IMR-90 (cell line): ENCODE measurements at regions not wholly inside any gene's neighbourhood (a gene's known extent, or its start where the extent isn't known, plus 50 kb on each side); places are given as distances from the start of the nearest gene placed in this dataset.

Experiments used
- ATAC-seq: fragments of 200-7000 bp; cut with Tn5 transposase; 2 replicates; pipeline ENCODE4 v1.9.1; 2020; ENCODE audit warnings: low read depth, mild to moderate bottlenecking, moderate library complexity
- BruUV-seq: library from RNA; stranded (reverse); fragments of 400-500 nt; replicated peaks from 2 replicates; lab custom pipeline; 2021; lab: Mats Ljungman, UMichigan
- CTCF ChIA-PET: fragments of 300-600 bp; formaldehyde crosslinking; extraction: SDS; loops from one replicate; lab custom pipeline; 2021; ENCODE audit warnings: antibody characterized with exemption; lab: Yijun Ruan, JAX
- POLR2A ChIA-PET: fragments of 300-600 bp; sonication (Branson Sonifier 250); formaldehyde crosslinking; loops from one replicate; lab custom pipeline; 2022; ENCODE audit warnings: antibody characterized with exemption; ENCODE audit not compliant: unreplicated experiment; lab: Charles Lee
- DNase-seq: peaks from one replicate; pipeline ENCODE4 v3.0.0; 2013
- H2AFZ ChIP-seq: replicated peaks from 2 replicates; pipeline ENCODE3; 2013; ENCODE audit warnings: low read length, mild to moderate bottlenecking; ENCODE audit not compliant: poor library complexity
- H2AK5ac ChIP-seq: 2 replicates; pipeline ENCODE4 v1.6.1; 2013; ENCODE audit warnings: low read depth, low read length, inconsistent platforms
- H2AK9ac ChIP-seq: replicated peaks from 2 replicates; pipeline ENCODE3; 2013; ENCODE audit warnings: mild to moderate bottlenecking, low read depth, low read length, moderate library complexity; ENCODE audit not compliant: poor library complexity
- H2BK120ac ChIP-seq: 2 replicates; pipeline ENCODE4 v1.6.1; 2013; ENCODE audit warnings: low read depth, low read length, inconsistent platforms
- H2BK15ac ChIP-seq: 3 replicates; pipeline ENCODE4 v1.6.1; 2013; ENCODE audit warnings: low read depth, low read length, inconsistent platforms
- H2BK20ac ChIP-seq: 2 replicates; pipeline ENCODE4 v1.6.1; 2013; ENCODE audit warnings: low read depth, mild to moderate bottlenecking, inconsistent platforms, low read length, moderate library complexity
- H2BK5ac ChIP-seq: 2 replicates; pipeline ENCODE4 v1.6.1; 2013; ENCODE audit warnings: mild to moderate bottlenecking, low read depth, low read length, inconsistent platforms; ENCODE audit not compliant: poor library complexity, severe bottlenecking
- H3K14ac ChIP-seq: replicated peaks from 2 replicates; pipeline ENCODE4 v1.6.1; 2013; ENCODE audit warnings: low read depth, low read length, inconsistent platforms
- H3K18ac ChIP-seq: 2 replicates; pipeline ENCODE4 v1.6.1; 2013; ENCODE audit warnings: low read depth, low read length, control low read depth
- H3K23ac ChIP-seq: 2 replicates; pipeline ENCODE4 v1.6.1; 2013; ENCODE audit warnings: low read depth, low read length, inconsistent platforms
- H3K27ac ChIP-seq: 2 replicates; pipeline ENCODE4 v1.5.1; 2013; ENCODE audit warnings: mild to moderate bottlenecking, control low read depth, low read length; ENCODE audit not compliant: insufficient read depth
- H3K27me3 ChIP-seq: 2 replicates; pipeline ENCODE4 v1.6.1; 2013; ENCODE audit warnings: low read length; ENCODE audit not compliant: control insufficient read depth, insufficient read depth
- H3K36me3 ChIP-seq: 2 replicates; pipeline ENCODE4 v1.6.1; 2013; ENCODE audit warnings: low read length, mixed read lengths; ENCODE audit not compliant: control insufficient read depth, insufficient read depth
- H3K4ac ChIP-seq: 2 replicates; pipeline ENCODE4 v1.6.1; 2013; ENCODE audit warnings: low read depth, low read length, inconsistent platforms
- H3K4me1 ChIP-seq: 2 replicates; pipeline ENCODE4 v1.6.1; 2013; ENCODE audit warnings: low read length, mixed read lengths; ENCODE audit not compliant: control insufficient read depth, insufficient read depth
- H3K4me2 ChIP-seq: 2 replicates; pipeline ENCODE4 v1.6.1; 2013; ENCODE audit warnings: low read depth, mild to moderate bottlenecking, control low read depth, low read length, moderate library complexity
- H3K4me3 ChIP-seq: 2 replicates; pipeline ENCODE4 v1.5.1; 2013; ENCODE audit warnings: low read depth, mild to moderate bottlenecking, control low read depth, low read length, moderate library complexity; ENCODE audit not compliant: insufficient read depth
- H3K56ac ChIP-seq: 2 replicates; pipeline ENCODE4 v1.6.1; 2013; ENCODE audit warnings: low read length, inconsistent platforms; ENCODE audit not compliant: insufficient read depth; ENCODE audit errors: extremely low read depth
- H3K79me1 ChIP-seq, 2 experiments: 2 replicates each; pipeline ENCODE4 v1.6.1; 2013; ENCODE audit warnings: low read length in 2 of 2, inconsistent platforms in 1 of 2, low read depth in 1 of 2
- H3K9ac ChIP-seq: 2 replicates; pipeline ENCODE4 v1.6.1; 2013; ENCODE audit warnings: low read depth, low read length, control low read depth
- H3K9me1 ChIP-seq: 2 replicates; pipeline ENCODE4 v1.6.1; 2013; ENCODE audit warnings: low read length, inconsistent platforms; ENCODE audit not compliant: insufficient read depth
- H3K9me3 ChIP-seq: 2 replicates; pipeline ENCODE4 v1.6.1; 2013; ENCODE audit warnings: low read length; ENCODE audit not compliant: control insufficient read depth, insufficient read depth
- H4K20me1 ChIP-seq: 2 replicates; pipeline ENCODE4 v1.6.1; 2013; ENCODE audit warnings: low read length, inconsistent platforms; ENCODE audit not compliant: insufficient read depth
- H4K5ac ChIP-seq: 2 replicates; pipeline ENCODE4 v1.6.1; 2013; ENCODE audit warnings: mild to moderate bottlenecking, low read depth, low read length, control low read depth
- H4K8ac ChIP-seq, 2 experiments: 2 replicates each; pipeline ENCODE4 v1.6.1; 2013; ENCODE audit warnings: low read depth in 2 of 2, low read length in 2 of 2, control low read depth in 1 of 2, inconsistent platforms in 1 of 2
- H4K91ac ChIP-seq: 2 replicates; pipeline ENCODE4 v1.6.1; 2013; ENCODE audit warnings: low read depth, low read length, inconsistent platforms; ENCODE audit not compliant: insufficient read depth
- CEBPB ChIP-seq: IDR thresholded peaks from 2 replicates; pipeline ENCODE4 v1.6.1; 2012; ENCODE audit warnings: low read depth, low read length, improper control_type of control experiment
- CHD1 ChIP-seq: IDR thresholded peaks from 2 replicates; pipeline ENCODE4 v1.6.1; 2012; ENCODE audit warnings: low read depth, low read length, improper control_type of control experiment
- CTCF ChIP-seq: conservative IDR thresholded peaks from 2 replicates; pipeline ENCODE4 v1.5.1; 2012; ENCODE audit warnings: mild to moderate bottlenecking, low read depth, low read length, improper control_type of control experiment
- ELK1 ChIP-seq: fragments of 150-350 bp; IDR thresholded peaks from 2 replicates; pipeline ENCODE4 v1.6.1; 2016; ENCODE audit warnings: low read depth, mild to moderate bottlenecking, low read length, moderate library complexity, borderline replicate concordance
- FOS ChIP-seq: fragments of 150-350 bp; IDR thresholded peaks from 2 replicates; pipeline ENCODE4 v1.6.1; 2016; ENCODE audit warnings: low read depth, low read length
- MAZ ChIP-seq: IDR thresholded peaks from 2 replicates; pipeline ENCODE4 v1.6.1; 2012; ENCODE audit warnings: low read depth, mild to moderate bottlenecking, low read length, improper control_type of control experiment, moderate library complexity, borderline replicate concordance
- NFE2L2 ChIP-seq: fragments of 150-350 bp; IDR thresholded peaks from 2 replicates; pipeline ENCODE4 v1.6.1; 2016; ENCODE audit warnings: low read depth, mild to moderate bottlenecking, low read length
- POLR2A ChIP-seq: IDR thresholded peaks from 2 replicates; pipeline ENCODE4 v1.6.1; 2012; ENCODE audit warnings: mild to moderate bottlenecking, low read depth, low read length
- RAD21 ChIP-seq: IDR thresholded peaks from 2 replicates; pipeline ENCODE4 v1.6.1; 2012; ENCODE audit warnings: low read length, improper control_type of control experiment
- RCOR1 ChIP-seq: IDR thresholded peaks from 2 replicates; pipeline ENCODE4 v1.6.1; 2012; ENCODE audit warnings: mild to moderate bottlenecking, low read length, improper control_type of control experiment; ENCODE audit not compliant: insufficient replicate concordance
- RFX5 ChIP-seq: IDR thresholded peaks from 2 replicates; pipeline ENCODE4 v1.8.0; 2012; ENCODE audit warnings: low read depth, mild to moderate bottlenecking, low read length, moderate library complexity
- SMC3 ChIP-seq: fragments of 150-350 bp; IDR thresholded peaks from 2 replicates; pipeline ENCODE4 v1.6.1; 2016; ENCODE audit warnings: low read depth, mild to moderate bottlenecking, antibody characterized with exemption, low read length, moderate library complexity
- USF2 ChIP-seq: fragments of 150-350 bp; IDR thresholded peaks from 2 replicates; pipeline ENCODE4 v1.6.1; 2017; ENCODE audit warnings: mild to moderate bottlenecking, antibody characterized with exemption, low read length, low read depth
- WGBS, 2 experiments: methylation state at CpG; one replicate each; pipeline versions ENCODE4 v1.1.5 to v1.1.7; 2013; ENCODE audit warnings: missing lambda C conversion rate in 2 of 2; ENCODE audit not compliant: insufficient read length in 1 of 2; ENCODE audit errors: extremely low coverage in 2 of 2; 5-methylcytosine and 5-hydroxymethylcytosine counted together
- dilution Hi-C: fragments of 300-500 bp; cut with HindIII; formaldehyde crosslinking; loops from one replicate; pipeline ENCODE4 v1.14.3; 2018; ENCODE audit warnings: low sequenced_read_pairs; ENCODE audit not compliant: unreplicated experiment
- in situ Hi-C: fragments of 300-500 bp; cut with MboI; formaldehyde crosslinking; loops from 3 replicates; pipeline ENCODE4 v1.14.3; 2019; ENCODE audit warnings: low sequenced_read_pairs, inconsistent platforms, mixed read lengths
- intact Hi-C: fragments of 100-400 bp; cut with micrococcal nuclease; formaldehyde crosslinking; loops from 2 replicates; pipeline ENCODE4 v1.10.0; 2022

GRCh38 chr2:75790121-75790813 lies 79.6 kb upstream of the GCFC2 start:
- no peak overlapping the region for H3K4ac ChIP-seq
- BruUV-seq: no TSS peak
- no peak overlapping the region for H3K27ac ChIP-seq
- H3K9me1 ChIP-seq: no peaks in the 10 kb centered on the region
- POLR2A ChIA-PET: no interaction called here
- H2BK5ac ChIP-seq: no peak overlapping the region
- DNase-seq (no peak), ATAC-seq (no peak)
- no peak overlapping the region for H2AK5ac ChIP-seq
- H4K5ac ChIP-seq: no peak overlapping the region
- H4K91ac ChIP-seq: no peak overlapping the region
- CTCF ChIA-PET: no interaction called here
- no peaks in the 10 kb centered on the region for H3K4me1 ChIP-seq
- intact Hi-C loops (no loop called here), in situ Hi-C loops (loop anchor here (25.0 kb wide), 1 partner anchor 797 kb away; no protein-coding TSS in a partner anchor), dilution Hi-C loops (no loop called here)
- no peak overlapping the region for H4K8ac ChIP-seq
- H3K9me3 ChIP-seq: no peaks in the 10 kb centered on the region
- no peaks in the 10 kb centered on the region for H3K27me3 ChIP-seq
- no peak overlapping the region for H2AK9ac ChIP-seq
- whole genome bisulfite sequencing, 2 experiments: 40% methylated on average over 1 of the region's 5 CpGs; no CpG with 5 or more reads in 1 of the 2 experiments
- no peaks in the 10 kb centered on the region for H3K36me3 ChIP-seq
- TF ChIP-seq FOS (no peak), RAD21 (no peak), RCOR1 (no peak), POLR2A (no peak), CHD1 (no peak), SMC3 (no peak), ELK1 (no peak), USF2 (no peak), MAZ (no peak), RFX5 (no peak), NFE2L2 (no peak), CEBPB (no peak), CTCF (no peak)
- H3K14ac ChIP-seq: no peak overlapping the region
- H3K9ac ChIP-seq: no peak overlapping the region
- H3K56ac ChIP-seq: no peak overlapping the region
- H3K23ac ChIP-seq: no peak overlapping the region
- H3K4me3 ChIP-seq: no peak overlapping the region
- no peaks in the 10 kb centered on the region for H4K20me1 ChIP-seq
- no peak overlapping the region for H3K18ac ChIP-seq
- H2BK120ac ChIP-seq: no peak overlapping the region
- no peak overlapping the region for H2BK20ac ChIP-seq
- H2AFZ ChIP-seq: no peak overlapping the region
- H3K79me1 ChIP-seq: no peaks in the 10 kb centered on the region
- no peak overlapping the region for H2BK15ac ChIP-seq
- no peak overlapping the region for H3K4me2 ChIP-seq
